ENCODE measurements at regions not wholly inside any gene's neighbourhood (a gene's known extent, or its start where the extent isn't known, plus 50 kb on each side); places are given as distances from the start of the nearest gene placed in this dataset.

- ChIA-PET POLR2A (interaction anchor here (0.6 kb wide), 1 partner anchor 18 kb away, joined by 3 read pairs; no protein-coding TSS in a partner anchor), CTCF (no interaction called here)
- no peak for DNase-seq
- Histone ChIP-seq H3K4me3 (ENCODE audit: low read depth in 2 of 2, low read length in 1 of 2) (no peak overlapping the region), H2AFZ (ENCODE audit: low read depth) (no peak overlapping the region), H3K79me2 (ENCODE audit: insufficient read depth) (no peaks in the 10 kb centered on the region), H3K36me3 (replicated peaks in 1 of 2; ENCODE audit: control insufficient read depth in 1 of 2, insufficient read depth in 2 of 2, low read length in 1 of 2) (no peaks in the 10 kb centered on the region), H3K27me3 (ENCODE audit: insufficient read depth) (no peaks in the 10 kb centered on the region), H3K9me3 (no peaks in the 10 kb centered on the region), H4K20me1 (ENCODE audit: insufficient read depth) (no peaks in the 10 kb centered on the region), H3K9ac (no peak overlapping the region), H3K9me2 (no peaks in the 10 kb centered on the region), H3K4me1 (ENCODE audit: control insufficient read depth in 1 of 2, insufficient read depth in 2 of 2, low read depth in 1 of 2, low read length in 1 of 2) (no peaks in the 10 kb centered on the region), H3K4me2 (no peak overlapping the region), H3F3A (replicated peaks; ENCODE audit: insufficient read depth) (no peaks in the 10 kb centered on the region), H3K27ac (ENCODE audit: low read depth in 2 of 2, low read length in 1 of 2) (no peak overlapping the region)
- no peak for TF ChIP-seq USF1 (IDR thresholded peaks at IDR 0.05; ENCODE audit: borderline replicate concordance, low read depth)
- TF ChIP-seq REST (IDR thresholded peaks at IDR 0.05; ENCODE audit: low read depth, low read length) = no peak
- no peak for TF ChIP-seq MXI1 (IDR thresholded peaks at IDR 0.05; ENCODE audit: low read depth, low read length)
- no peak for TF ChIP-seq GATA2 (CRISPR knock-in tag; IDR thresholded peaks at IDR 0.05)
- no peak for TF ChIP-seq MEF2A (IDR thresholded peaks at IDR 0.05; ENCODE audit: borderline replicate concordance, low read depth)
- TF ChIP-seq IRF3 (IDR thresholded peaks at IDR 0.05; ENCODE audit: low read depth, low read length) = no peak
- no peak for TF ChIP-seq ZBTB33 (IDR thresholded peaks at IDR 0.05; ENCODE audit: borderline replicate concordance, low read depth)
- TF ChIP-seq SIN3A (IDR thresholded peaks at IDR 0.05; ENCODE audit: borderline replicate concordance, low read depth, low read length) = no peak
- no peak for TF ChIP-seq RFX5 (IDR thresholded peaks at IDR 0.05; ENCODE audit: low read length)
- TF ChIP-seq POLR2AphosphoS5 (IDR thresholded peaks at IDR 0.05; ENCODE audit: low read depth, low read length) = no peak
- no peak for TF ChIP-seq ELF1 (IDR thresholded peaks at IDR 0.05)
- no peak for TF ChIP-seq TEAD4 (IDR thresholded peaks at IDR 0.05; ENCODE audit: borderline replicate concordance, insufficient read depth)
- no peak for TF ChIP-seq FOXM1 (IDR thresholded peaks at IDR 0.05; ENCODE audit: low read depth)
- no peak for TF ChIP-seq GABPA (IDR thresholded peaks at IDR 0.05; ENCODE audit: low read depth)
- TF ChIP-seq NFIC (IDR thresholded peaks at IDR 0.05; ENCODE audit: borderline replicate concordance) = no peak
- no peak for TF ChIP-seq FOSL2 (IDR thresholded peaks at IDR 0.05; ENCODE audit: borderline replicate concordance, low read depth)
- 68% methylated on average over 3 of the region's 3 CpGs for WGBS (ENCODE audit: low lambda C conversion rate)
Measured at GRCh38 chr6:15937602-15938001, 191.3 kb upstream of the MYLIP start.
